Keratinocyte (primary cell): ENCODE measurements at regions not wholly inside any gene's neighbourhood (a gene's known extent, or its start where the extent isn't known, plus 50 kb on each side); places are given as distances from the start of the nearest gene placed in this dataset.
"Not testable (repeated sequence)": the region's sequence is repeated elsewhere in the genome, so short reads cannot be mapped to it uniquely, and the experiment has no call there.

Source experiments
- DNase-seq: peaks from one replicate; pipeline ENCODE4 v3.0.0-alpha.2; 2011; ENCODE audit warnings: low read depth, missing footprints, low spot score
- FAIRE-seq: peaks from 2 replicates; lab custom pipeline; 2011; peaks lifted over from hg19 to GRCh38; lab: Jason Lieb, UNC
- H2AFZ ChIP-seq: 2 replicates; pipeline ENCODE4 v1.6.0; 2012; ENCODE audit warnings: low read length, control low read depth, inconsistent platforms; ENCODE audit not compliant: control insufficient read depth
- H3K27ac ChIP-seq: 2 replicates; pipeline ENCODE4 v1.5.1; 2011; ENCODE audit warnings: low read length; ENCODE audit not compliant: control insufficient read depth, insufficient read depth
- H3K27me3 ChIP-seq: 3 replicates; pipeline ENCODE4 v1.6.0; 2011; ENCODE audit warnings: low read length; ENCODE audit not compliant: control insufficient read depth, insufficient read depth; ENCODE audit errors: extremely low read depth
- H3K36me3 ChIP-seq, 2 experiments: 2 replicates in 1 of 2; 3 replicates in 1 of 2; pipeline ENCODE4 v1.5.1; 2011; ENCODE audit warnings: low read length in 2 of 2, mild to moderate bottlenecking in 1 of 2; ENCODE audit not compliant: control insufficient read depth in 2 of 2, insufficient read depth in 2 of 2; ENCODE audit errors: extremely low read depth in 1 of 2
- H3K4me1 ChIP-seq: 3 replicates; pipeline ENCODE4 v1.5.1; 2011; ENCODE audit warnings: low read length; ENCODE audit not compliant: control insufficient read depth, insufficient read depth; ENCODE audit errors: extremely low read depth
- H3K4me2 ChIP-seq: 3 replicates; pipeline ENCODE4 v1.6.0; 2011; ENCODE audit warnings: low read depth, low read length; ENCODE audit not compliant: control insufficient read depth, insufficient read depth; ENCODE audit errors: extremely low read depth
- H3K4me3 ChIP-seq, 3 experiments: fragments of 200-600 bp in 1 of 3; sonication (generic) in 1 of 3; 2 replicates in 2 of 3; 3 replicates in 1 of 3; pipeline ENCODE4 v1.5.1; 2011 to 2016; ENCODE audit warnings: low read length in 3 of 3, mild to moderate bottlenecking in 3 of 3, control low read depth in 2 of 3, inconsistent platforms in 1 of 3, low read depth in 1 of 3, mixed read lengths in 1 of 3, mixed run types in 1 of 3, moderate library complexity in 1 of 3; ENCODE audit not compliant: control insufficient read depth in 2 of 3, insufficient read depth in 2 of 3; ENCODE audit errors: extremely low read depth in 1 of 3
- H3K79me2 ChIP-seq: 2 replicates; pipeline ENCODE4 v1.6.0; 2012; ENCODE audit warnings: low read length; ENCODE audit not compliant: control insufficient read depth, insufficient read depth
- H3K9ac ChIP-seq: 3 replicates; pipeline ENCODE4 v1.6.0; 2011; ENCODE audit warnings: low read length; ENCODE audit not compliant: control insufficient read depth, insufficient read depth; ENCODE audit errors: extremely low read depth
- H3K9me1 ChIP-seq: 3 replicates; pipeline ENCODE4 v1.6.0; 2011; ENCODE audit warnings: low read length; ENCODE audit not compliant: control insufficient read depth, insufficient read depth; ENCODE audit errors: extremely low read depth
- H3K9me3 ChIP-seq: 2 replicates; pipeline ENCODE4 v1.5.1; 2012; ENCODE audit warnings: low read depth, low read length; ENCODE audit not compliant: control insufficient read depth
- H4K20me1 ChIP-seq: 3 replicates; pipeline ENCODE4 v1.6.0; 2011; ENCODE audit warnings: low read length; ENCODE audit not compliant: control insufficient read depth, insufficient read depth; ENCODE audit errors: extremely low read depth
- EZH2 ChIP-seq: IDR thresholded peaks from one replicate; pipeline ENCODE4 v1.6.1; 2012; ENCODE audit warnings: inconsistent platforms, mild to moderate bottlenecking, low read length, moderate library complexity
- dilution Hi-C: fragments of 300-500 bp; cut with MboI; formaldehyde crosslinking; loops from one replicate; pipeline ENCODE4 v1.7.0; 2020; ENCODE audit warnings: low sequenced_read_pairs; ENCODE audit not compliant: extremely low pct_ligation_motif_present
- TF ChIP-seq, protein P1 (sequence below), 3 experiments: IDR thresholded peaks in 1 of 3; conservative IDR thresholded peaks in 1 of 3; optimal IDR thresholded peaks in 1 of 3; 2 replicates in 2 of 3; 3 replicates in 1 of 3; pipeline versions ENCODE3 to v1.5.1; 2011; ENCODE audit warnings: low read length in 3 of 3, mild to moderate bottlenecking in 3 of 3, moderate library complexity in 2 of 3, control low read depth in 1 of 3, inconsistent platforms in 1 of 3; ENCODE audit not compliant: insufficient read depth in 2 of 3; ENCODE audit errors: extremely low read depth in 1 of 3

- H3K4me1 ChIP-seq, result no peaks in the 10 kb centered on the region
- H3K36me3 ChIP-seq, result no peaks in the 10 kb centered on the region
- no peak overlapping the region for H3K4me3 ChIP-seq
- H3K27me3 ChIP-seq, result no peaks in the 10 kb centered on the region
- no peaks in the 10 kb centered on the region for H3K9me1 ChIP-seq
- no peaks in the 10 kb centered on the region for H3K9me3 ChIP-seq
- no peak overlapping the region for H3K4me2 ChIP-seq
- no peak overlapping the region for H3K27ac ChIP-seq
- no peaks in the 10 kb centered on the region for H4K20me1 ChIP-seq
- dilution Hi-C loops, result no loop called here
- FAIRE-seq (no peak), DNase-seq (no peak)
- H3K79me2 ChIP-seq, result no peaks in the 10 kb centered on the region
- TF ChIP-seq, protein P1, sequence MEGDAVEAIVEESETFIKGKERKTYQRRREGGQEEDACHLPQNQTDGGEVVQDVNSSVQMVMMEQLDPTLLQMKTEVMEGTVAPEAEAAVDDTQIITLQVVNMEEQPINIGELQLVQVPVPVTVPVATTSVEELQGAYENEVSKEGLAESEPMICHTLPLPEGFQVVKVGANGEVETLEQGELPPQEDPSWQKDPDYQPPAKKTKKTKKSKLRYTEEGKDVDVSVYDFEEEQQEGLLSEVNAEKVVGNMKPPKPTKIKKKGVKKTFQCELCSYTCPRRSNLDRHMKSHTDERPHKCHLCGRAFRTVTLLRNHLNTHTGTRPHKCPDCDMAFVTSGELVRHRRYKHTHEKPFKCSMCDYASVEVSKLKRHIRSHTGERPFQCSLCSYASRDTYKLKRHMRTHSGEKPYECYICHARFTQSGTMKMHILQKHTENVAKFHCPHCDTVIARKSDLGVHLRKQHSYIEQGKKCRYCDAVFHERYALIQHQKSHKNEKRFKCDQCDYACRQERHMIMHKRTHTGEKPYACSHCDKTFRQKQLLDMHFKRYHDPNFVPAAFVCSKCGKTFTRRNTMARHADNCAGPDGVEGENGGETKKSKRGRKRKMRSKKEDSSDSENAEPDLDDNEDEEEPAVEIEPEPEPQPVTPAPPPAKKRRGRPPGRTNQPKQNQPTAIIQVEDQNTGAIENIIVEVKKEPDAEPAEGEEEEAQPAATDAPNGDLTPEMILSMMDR (optimal IDR thresholded peaks at IDR 0.05 in 1 of 3, IDR thresholded peaks at IDR 0.05 in 1 of 3, conservative IDR thresholded peaks at IDR 0.05 in 1 of 3; ENCODE audit: extremely low read depth in 1 of 3, insufficient read depth in 2 of 3, low read length in 3 of 3), result no peak
- TF ChIP-seq EZH2, result no peak
- no peak overlapping the region for H3K9ac ChIP-seq
- no peak overlapping the region for H2AFZ ChIP-seq
Observed at GRCh38 chr11:135015966-135016365, 603.9 kb upstream of the B3GAT1 start.

GRCh38 chr11:135011313-135011712 lies 599.3 kb upstream of the B3GAT1 start:
- H3K79me2 ChIP-seq, H3K4me3 ChIP-seq, H3K27me3 ChIP-seq, dilution Hi-C loops, H3K4me2 ChIP-seq, H2AFZ ChIP-seq, DNase-seq, H3K9me1 ChIP-seq, FAIRE-seq, H3K36me3 ChIP-seq, H3K9me3 ChIP-seq, H3K4me1 ChIP-seq, H3K9ac ChIP-seq, H3K27ac ChIP-seq, H4K20me1 ChIP-seq: not testable (repeated sequence)

GRCh38 chr11:135009125-135009524 lies 597.1 kb upstream of the B3GAT1 start:
- H3K9me1 ChIP-seq, result no peaks in the 10 kb centered on the region
- no peaks in the 10 kb centered on the region for H3K27me3 ChIP-seq
- FAIRE-seq, result no peak
- no peak overlapping the region for H2AFZ ChIP-seq
- no peaks in the 10 kb centered on the region for H3K79me2 ChIP-seq
- dilution Hi-C loops, result no loop called here
- H3K9me3 ChIP-seq, result no peaks in the 10 kb centered on the region
- TF ChIP-seq EZH2, result no peak
- TF ChIP-seq, protein P1 (optimal IDR thresholded peaks at IDR 0.05 in 1 of 3, IDR thresholded peaks at IDR 0.05 in 1 of 3, conservative IDR thresholded peaks at IDR 0.05 in 1 of 3; ENCODE audit: extremely low read depth in 1 of 3, insufficient read depth in 2 of 3, low read length in 3 of 3), result no peak
- H3K9ac ChIP-seq, result no peak overlapping the region
- no peak overlapping the region for H3K4me2 ChIP-seq
- H3K36me3 ChIP-seq, result no peaks in the 10 kb centered on the region
- H3K4me1 ChIP-seq, result no peaks in the 10 kb centered on the region
- H4K20me1 ChIP-seq, result no peaks in the 10 kb centered on the region
- no peak for DNase-seq
- H3K4me3 ChIP-seq, result no peak overlapping the region
- no peak overlapping the region for H3K27ac ChIP-seq
